NCI-H1694 treated with DMSO at 0.1 percent for 48 hours (cell line): ENCODE measurements at regions not wholly inside any gene's neighbourhood (a gene's known extent, or its start where the extent isn't known, plus 50 kb on each side); places are given as distances from the start of the nearest gene placed in this dataset.

Source experiments
- DNase-seq: peaks from one replicate; lab custom pipeline; 2025; lab: John Stamatoyannopoulos, UW

GRCh38 chr4:160233141-160233540 is 1130.3 kb downstream of the RAPGEF2 start:
- DNase-seq = no peak

- DNase-seq = no peak
These were observed 1132.4 kb downstream of the RAPGEF2 start for GRCh38 chr4:160235285-160235684.

GRCh38 chr4:160235771-160236170 is 1132.9 kb downstream of the RAPGEF2 start:
- DNase-seq = peak; percentile 1

- DNase-seq = no peak
These were observed 1135.9 kb downstream of the RAPGEF2 start for GRCh38 chr4:160238790-160239189.

- no peak for DNase-seq
These were observed 1144.3 kb downstream of the RAPGEF2 start for GRCh38 chr4:160247091-160247656.

- DNase-seq = no peak
These were observed 1148.8 kb downstream of the RAPGEF2 start for GRCh38 chr4:160251522-160252170.

- DNase-seq = no peak
These were observed 1154.4 kb downstream of the RAPGEF2 start for GRCh38 chr4:160257318-160257717.

GRCh38 chr4:160265014-160265413 is 1162.1 kb downstream of the RAPGEF2 start:
- no peak for DNase-seq

GRCh38 chr4:160265836-160266235 is 1163.0 kb downstream of the RAPGEF2 start:
- no peak for DNase-seq

- DNase-seq = no peak
These were observed 1174.0 kb downstream of the RAPGEF2 start for GRCh38 chr4:160276785-160277325.

- no peak for DNase-seq
These were observed 1180.2 kb downstream of the RAPGEF2 start for GRCh38 chr4:160283081-160283480.

- DNase-seq = no peak
These were observed 1181.6 kb downstream of the RAPGEF2 start for GRCh38 chr4:160284516-160284915.

GRCh38 chr4:160286051-160286450 is 1183.2 kb downstream of the RAPGEF2 start:
- DNase-seq = no peak

GRCh38 chr4:160296476-160296875 is 1193.6 kb downstream of the RAPGEF2 start:
- DNase-seq = no peak

- no peak for DNase-seq
These were observed 1196.3 kb downstream of the RAPGEF2 start for GRCh38 chr4:160299177-160299576.

- DNase-seq = no peak
These were observed 1196.7 kb downstream of the RAPGEF2 start for GRCh38 chr4:160299608-160300007.

- no peak for DNase-seq
These were observed 1213.2 kb downstream of the RAPGEF2 start for GRCh38 chr4:160316036-160316435.

- DNase-seq = no peak
These were observed 1215.8 kb downstream of the RAPGEF2 start for GRCh38 chr4:160318567-160319220.

GRCh38 chr4:160319221-160319867 is 1216.5 kb downstream of the RAPGEF2 start:
- DNase-seq = no peak

GRCh38 chr4:160319868-160320260 is 1217.0 kb downstream of the RAPGEF2 start:
- DNase-seq = no peak

GRCh38 chr4:160326110-160326509 is 1223.2 kb downstream of the RAPGEF2 start:
- DNase-seq = no peak

GRCh38 chr4:160347197-160347596 is 1244.3 kb downstream of the RAPGEF2 start:
- no peak for DNase-seq

- DNase-seq = no peak
These were observed 1248.1 kb downstream of the RAPGEF2 start for GRCh38 chr4:160350944-160351343.
